Hindlimb muscle (tissue), 1 donor: ENCODE measurements at regions not wholly inside any gene's neighbourhood (a gene's known extent, or its start where the extent isn't known, plus 50 kb on each side); places are given as distances from the start of the nearest gene placed in this dataset.
"Not testable (repeated sequence)": the region's sequence is repeated elsewhere in the genome, so short reads cannot be mapped to it uniquely, and the experiment has no call there.

ENCODE experiments used
- DNase-seq: peaks from one replicate; pipeline ENCODE4 v3.0.0-alpha.2; 2013

- no peak for DNase-seq
Observed at GRCh38 chr9:19651681-19652080, 137.2 kb downstream of the SLC24A2 start.

- no peak for DNase-seq
Observed at GRCh38 chr9:19650312-19650711, 138.5 kb downstream of the SLC24A2 start.

DNA sequence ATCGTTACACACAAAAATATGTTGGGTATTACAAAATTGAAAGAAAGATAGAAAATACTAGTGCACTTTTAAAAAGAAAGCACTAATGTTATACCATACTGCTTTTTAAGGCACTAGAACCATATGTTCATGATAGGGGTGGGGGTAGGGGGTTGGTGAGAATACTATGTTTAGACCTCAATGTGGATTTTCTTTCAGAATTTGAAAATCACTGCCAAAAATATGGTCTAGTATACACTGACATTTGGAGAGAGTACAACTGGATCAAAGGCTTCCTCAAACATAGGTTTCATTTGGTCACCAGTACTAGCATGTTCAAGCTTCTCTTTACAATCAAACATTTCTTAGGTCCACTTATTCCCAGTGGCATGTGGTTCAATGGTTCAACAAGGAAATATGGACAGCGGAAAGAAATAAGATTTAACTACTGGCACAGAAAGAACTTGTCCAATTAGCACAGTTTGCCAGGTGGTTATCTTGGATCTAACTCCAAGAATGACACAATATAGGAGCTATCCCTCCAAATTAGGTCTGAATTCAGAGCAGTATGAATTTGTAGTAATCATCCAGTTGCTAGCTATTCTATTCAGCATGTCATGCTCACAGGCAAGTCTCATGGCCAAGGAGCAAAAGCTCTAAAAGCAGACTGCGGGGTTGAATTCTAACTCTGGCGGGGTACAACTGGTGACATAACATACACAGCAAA, 139.3 kb downstream of the SLC24A2 start:
- DNase-seq: no peak

GRCh38 chr9:19648672-19649071, 140.2 kb downstream of the SLC24A2 start:
- no peak for DNase-seq

DNA sequence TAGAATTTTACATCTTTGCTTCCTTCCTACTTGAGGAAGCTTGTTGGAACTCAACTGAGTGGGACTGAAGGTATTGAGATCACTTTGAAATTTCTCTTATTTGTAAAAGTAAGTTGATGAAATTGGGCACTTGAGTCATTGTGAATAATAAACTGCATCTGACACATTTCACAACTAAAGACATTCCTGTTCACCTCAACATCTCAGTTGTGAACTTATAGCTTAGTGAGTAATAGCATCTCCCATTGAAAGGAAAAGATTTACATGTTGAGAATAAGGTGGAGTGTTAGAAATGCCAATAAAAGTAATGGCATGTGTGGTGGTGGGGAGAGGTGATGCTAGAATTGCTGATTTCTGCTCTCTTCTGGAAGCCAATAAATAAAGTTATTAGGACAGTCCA, 145.0 kb downstream of the SLC24A2 start:
- no peak for DNase-seq

- no peak for DNase-seq
Observed at GRCh38 chr9:19642256-19642655, 146.6 kb downstream of the SLC24A2 start.

GRCh38 chr9:19641046-19641445, 147.8 kb downstream of the SLC24A2 start:
- no peak for DNase-seq

DNA sequence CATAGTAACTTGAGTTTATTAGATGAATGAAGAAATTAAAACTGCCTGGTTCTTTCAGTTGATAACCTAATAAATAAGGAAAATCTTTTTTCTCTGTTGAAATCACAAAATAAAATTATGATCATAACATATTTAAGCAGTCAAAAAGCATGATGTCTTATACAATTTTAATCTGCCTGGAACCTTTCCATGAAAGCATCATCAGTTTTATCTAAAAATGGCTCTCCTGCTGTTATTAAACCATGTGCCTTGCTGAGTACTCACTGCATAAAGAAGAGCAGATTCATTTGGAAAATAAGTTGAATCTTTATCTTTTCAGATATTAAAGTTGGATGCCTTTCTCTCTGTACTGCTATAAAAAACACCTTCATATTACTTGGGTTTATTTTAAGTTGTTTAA, 148.8 kb downstream of the SLC24A2 start:
- no peak for DNase-seq

GRCh38 chr9:19637084-19637483, 151.8 kb downstream of the SLC24A2 start:
- no peak for DNase-seq

DNA sequence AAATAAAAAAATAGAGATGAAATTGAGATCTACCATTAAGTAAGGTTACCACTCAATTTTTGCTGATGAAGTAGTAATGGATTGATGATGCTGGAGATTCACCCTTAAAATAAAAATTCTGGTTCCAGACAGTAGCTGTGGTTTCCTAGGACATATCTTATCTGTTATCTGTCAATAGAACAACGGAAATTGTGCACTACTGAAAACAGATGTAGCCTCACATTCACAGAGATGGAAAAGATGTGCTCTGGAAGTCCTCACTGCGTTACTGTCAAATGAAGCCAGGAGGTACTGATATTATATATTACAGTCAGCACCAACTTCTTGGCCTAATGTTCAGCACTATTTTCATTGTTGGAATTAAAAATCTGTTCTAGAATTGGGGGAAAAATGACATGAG, 154.0 kb downstream of the SLC24A2 start:
- no peak for DNase-seq

GRCh38 chr9:19631181-19631580, 157.7 kb downstream of the SLC24A2 start:
- no peak for DNase-seq

- DNase-seq: no peak
Observed at GRCh38 chr9:19630760-19631159, 158.1 kb downstream of the SLC24A2 start.

DNA sequence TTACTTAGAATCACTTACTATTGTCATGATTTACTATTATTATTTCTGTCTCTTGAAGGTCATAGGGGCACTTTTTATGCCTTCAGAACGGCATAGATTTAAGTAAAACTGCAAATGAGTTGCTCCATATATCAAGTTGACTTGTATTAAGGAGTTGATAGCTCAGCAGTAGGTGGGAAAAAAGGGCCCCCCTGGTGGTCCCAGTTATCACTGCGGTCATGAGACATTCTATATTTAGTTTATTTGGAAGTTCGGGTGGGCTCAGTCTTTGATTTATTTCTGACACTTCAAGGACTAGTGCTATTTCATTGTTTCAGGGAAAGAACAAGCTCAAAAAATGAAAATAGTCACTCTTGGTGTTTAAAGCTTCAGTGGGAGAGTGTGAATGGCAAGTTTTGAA, 159.3 kb downstream of the SLC24A2 start:
- DNase-seq: no peak

DNA sequence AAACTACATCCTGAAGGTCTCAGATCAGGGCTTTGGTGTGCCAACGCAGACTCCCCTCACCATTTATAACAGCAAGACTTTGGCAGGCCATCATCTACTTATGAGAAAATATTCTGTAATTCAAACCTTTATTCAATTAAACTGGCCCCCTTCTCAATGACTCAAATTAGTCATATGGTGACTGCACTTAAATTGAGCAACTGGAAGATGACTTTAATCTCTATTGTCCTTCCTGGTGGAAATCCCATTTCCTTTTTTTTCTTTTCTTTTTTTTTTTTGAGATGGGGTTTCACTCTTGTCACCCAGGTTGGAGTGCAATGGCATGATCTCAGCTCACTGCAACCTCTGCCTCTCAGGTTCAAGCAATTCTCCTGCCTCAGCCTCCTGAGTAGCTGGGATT, 163.4 kb downstream of the SLC24A2 start:
- DNase-seq: not testable (repeated sequence)

GRCh38 chr9:19624519-19624918, 164.3 kb downstream of the SLC24A2 start:
- DNase-seq: no peak

DNA sequence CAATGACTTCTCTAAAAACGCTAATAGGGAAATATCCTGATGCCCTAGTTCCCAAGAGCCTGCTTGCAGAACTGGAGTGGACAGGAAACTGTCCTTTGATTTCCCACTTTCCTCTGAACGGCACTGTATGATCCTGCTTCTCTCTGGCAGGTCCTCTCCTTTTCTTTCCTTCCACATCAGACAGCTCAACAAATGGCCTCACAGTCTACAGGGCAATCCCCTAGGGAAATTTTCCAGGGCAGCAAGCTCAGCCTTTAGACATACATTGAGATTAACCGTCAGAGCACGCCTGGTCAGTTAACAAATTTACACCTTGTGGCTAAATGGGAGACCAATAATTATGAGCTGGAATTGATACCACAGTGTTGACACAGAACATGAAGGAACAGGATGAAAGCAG, 164.9 kb downstream of the SLC24A2 start:
- no peak for DNase-seq

GRCh38 chr9:19620326-19620725, 168.5 kb downstream of the SLC24A2 start:
- no peak for DNase-seq

DNA sequence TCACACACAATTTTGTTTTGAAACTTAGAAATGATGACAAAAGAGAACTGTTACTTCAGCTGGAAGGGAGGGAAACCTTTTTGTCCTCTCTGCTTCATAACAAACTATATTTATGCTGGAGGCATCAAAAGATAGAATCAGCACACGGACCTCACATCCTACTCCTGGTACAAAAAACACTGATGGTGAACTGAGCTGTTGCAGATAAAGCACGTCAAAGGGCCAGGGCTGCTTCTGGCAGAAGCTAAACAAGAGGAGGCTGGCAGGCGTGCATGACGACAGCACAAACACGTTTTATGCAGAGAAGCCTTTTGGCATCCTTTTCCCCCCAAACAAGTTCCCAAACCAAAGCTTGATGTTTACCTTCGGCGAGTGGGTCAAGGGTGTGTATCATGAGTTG, 169.6 kb downstream of the SLC24A2 start:
- no peak for DNase-seq

GRCh38 chr9:19618816-19619215, 170.0 kb downstream of the SLC24A2 start:
- no peak for DNase-seq

DNA sequence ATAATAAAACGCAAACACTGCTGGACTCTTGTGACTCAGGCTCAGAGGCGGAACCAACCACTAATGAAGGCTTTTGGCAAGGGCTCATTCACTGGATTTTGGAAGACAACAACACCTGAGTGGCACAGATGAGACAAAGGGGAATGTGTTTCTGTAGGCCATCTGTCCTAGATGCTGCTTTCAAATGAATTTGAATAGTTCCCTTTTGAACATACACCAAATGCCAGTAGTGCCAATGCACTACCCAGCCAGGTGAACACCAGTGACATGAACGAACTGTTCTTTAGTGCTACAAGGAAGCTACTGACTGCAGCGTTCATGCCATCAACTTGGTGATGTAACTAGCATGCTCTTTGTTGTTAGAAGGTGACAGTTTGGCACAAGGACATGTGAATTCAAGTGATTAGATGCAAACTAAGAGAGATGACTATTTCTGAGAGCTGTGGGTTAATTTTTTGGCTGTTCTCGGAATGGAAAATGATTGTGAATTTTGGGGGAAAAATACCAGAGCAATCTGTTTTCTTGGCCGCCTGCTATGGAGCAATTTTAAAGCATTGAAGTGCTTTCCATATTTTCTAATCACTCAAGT, 173.7 kb downstream of the SLC24A2 start:
- no peak for DNase-seq

DNA sequence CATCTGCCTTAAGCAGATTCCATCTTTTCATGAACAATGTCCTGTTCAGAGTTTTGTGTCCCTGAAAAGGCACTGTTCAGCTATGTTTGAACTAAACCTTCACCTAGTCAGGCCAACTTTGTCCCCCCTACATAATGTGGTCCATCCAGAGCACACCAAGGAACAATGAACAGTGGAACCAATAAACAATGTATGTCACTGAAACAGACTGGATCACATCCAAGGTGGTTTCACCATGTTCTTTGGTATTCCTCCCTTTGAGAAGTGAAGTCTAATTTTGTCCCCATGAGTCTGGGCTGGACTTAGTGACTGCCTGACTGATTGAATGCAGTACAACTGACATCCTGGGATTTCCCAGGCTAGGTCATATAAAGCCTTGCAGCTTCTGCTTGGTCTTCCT, 174.5 kb downstream of the SLC24A2 start:
- no peak for DNase-seq

- no peak for DNase-seq
Observed at GRCh38 chr9:19600538-19600937, 188.3 kb downstream of the SLC24A2 start.

- DNase-seq: no peak
Observed at GRCh38 chr9:19598722-19599121, 189.9 kb downstream of the ACER2 start.

GRCh38 chr9:19597176-19597575, 188.4 kb downstream of the ACER2 start:
- no peak for DNase-seq

- DNase-seq: no peak
Observed at GRCh38 chr9:19595003-19595402, 186.2 kb downstream of the ACER2 start.
